ENCODE measurements at regions not wholly inside any gene's neighbourhood (a gene's known extent, or its start where the extent isn't known, plus 50 kb on each side); places are given as distances from the start of the nearest gene placed in this dataset.

GRCh38 chr12:77687321-77687720, 143.4 kb upstream of the NAV3 start:
- intact Hi-C loops (cut with micrococcal nuclease; ENCODE audit: unreplicated experiment) = loop anchor here (2.0 to 10.0 kb wide), 3 partner anchors 213 to 361 kb away; no protein-coding TSS in a partner anchor
- CTCF ChIA-PET = interaction anchor here (1.0 kb wide), 1 partner anchor 535 kb away, joined by 3 read pairs; no protein-coding TSS in a partner anchor
- no TSS peak for BruUV-seq (replicated peaks)

DNA sequence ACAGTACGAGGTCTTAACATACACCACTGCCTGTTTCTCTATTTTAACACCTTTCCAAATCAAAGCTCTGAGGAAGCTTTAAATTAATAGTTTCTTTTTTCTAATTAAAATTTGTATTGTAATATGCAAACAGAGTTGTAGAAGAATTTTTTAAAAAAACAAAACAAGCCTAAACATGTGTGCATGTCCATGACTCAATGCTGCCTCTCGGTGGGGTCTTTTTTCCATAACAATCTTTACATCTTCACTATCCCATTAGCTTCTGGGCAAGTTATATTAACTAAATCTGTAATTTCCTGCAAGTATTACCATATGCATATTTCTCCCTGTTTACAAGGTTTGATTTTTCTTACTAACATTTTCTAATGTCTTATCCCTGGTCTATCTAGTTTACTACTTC, 143.9 kb upstream of the NAV3 start:
- intact Hi-C loops (cut with micrococcal nuclease; ENCODE audit: unreplicated experiment) = loop anchor here (2.0 to 10.0 kb wide), 3 partner anchors 212 to 360 kb away; no protein-coding TSS in a partner anchor
- Mint-ChIP-seq H3K27ac (ENCODE audit: unreplicated experiment) (no peak overlapping the region), H3K27me3 (ENCODE audit: unreplicated experiment) (no peaks in the 10 kb centered on the region), H3K4me1 (ENCODE audit: low read depth, unreplicated experiment) (no peaks in the 10 kb centered on the region), H3K9me3 (ENCODE audit: low read depth, unreplicated experiment) (no peaks in the 10 kb centered on the region), H3K36me3 (ENCODE audit: insufficient read depth, unreplicated experiment) (no peaks in the 10 kb centered on the region), H3K4me3 (ENCODE audit: low read depth, unreplicated experiment) (no peak overlapping the region)
- TF ChIP-seq CTCF (IDR thresholded peaks at IDR 0.05; ENCODE audit: unreplicated experiment) = no peak
- DNase-seq = no peak
- CTCF ChIA-PET = interaction anchor here (1.0 kb wide), 1 partner anchor 534 kb away, joined by 3 read pairs; no protein-coding TSS in a partner anchor
- no TSS peak for BruUV-seq (replicated peaks)

More at GRCh38 chr12:77687321-77687720, 143.4 kb upstream of the NAV3 start:
- no peak for DNase-seq
- Mint-ChIP-seq H3K4me1 (ENCODE audit: low read depth, unreplicated experiment) (no peaks in the 10 kb centered on the region), H3K27ac (ENCODE audit: unreplicated experiment) (no peak overlapping the region), H3K36me3 (ENCODE audit: insufficient read depth, unreplicated experiment) (no peaks in the 10 kb centered on the region), H3K4me3 (ENCODE audit: low read depth, unreplicated experiment) (no peak overlapping the region), H3K9me3 (ENCODE audit: low read depth, unreplicated experiment) (no peaks in the 10 kb centered on the region), H3K27me3 (ENCODE audit: unreplicated experiment) (no peaks in the 10 kb centered on the region)
- TF ChIP-seq CTCF (IDR thresholded peaks at IDR 0.05; ENCODE audit: unreplicated experiment) = no peak

GRCh38 chr12:77685901-77686300, 144.8 kb upstream of the NAV3 start:
- H3K9me3 Mint-ChIP-seq (ENCODE audit: low read depth, unreplicated experiment) = no peaks in the 10 kb centered on the region
- no peak overlapping the region for H3K4me3 Mint-ChIP-seq (ENCODE audit: low read depth, unreplicated experiment)
- no peak for TF ChIP-seq CTCF (IDR thresholded peaks at IDR 0.05; ENCODE audit: unreplicated experiment)
- intact Hi-C loops (cut with micrococcal nuclease; ENCODE audit: unreplicated experiment) = loop anchor here (1.0 to 10.0 kb wide), 6 partner anchors 146 to 637 kb away; no protein-coding TSS in a partner anchor
- CTCF ChIA-PET = interaction anchor here (0.6 to 1.5 kb wide), 2 partner anchors 458 to 533 kb away, joined by 3 to 13 read pairs; no protein-coding TSS in a partner anchor
- H3K27ac Mint-ChIP-seq (ENCODE audit: unreplicated experiment) = no peak overlapping the region
- no TSS peak for BruUV-seq (replicated peaks)
- DNase-seq = no peak
- no peaks in the 10 kb centered on the region for H3K27me3 Mint-ChIP-seq (ENCODE audit: unreplicated experiment)
- H3K36me3 Mint-ChIP-seq (ENCODE audit: insufficient read depth, unreplicated experiment) = no peaks in the 10 kb centered on the region
- H3K4me1 Mint-ChIP-seq (ENCODE audit: low read depth, unreplicated experiment) = no peaks in the 10 kb centered on the region

DNA sequence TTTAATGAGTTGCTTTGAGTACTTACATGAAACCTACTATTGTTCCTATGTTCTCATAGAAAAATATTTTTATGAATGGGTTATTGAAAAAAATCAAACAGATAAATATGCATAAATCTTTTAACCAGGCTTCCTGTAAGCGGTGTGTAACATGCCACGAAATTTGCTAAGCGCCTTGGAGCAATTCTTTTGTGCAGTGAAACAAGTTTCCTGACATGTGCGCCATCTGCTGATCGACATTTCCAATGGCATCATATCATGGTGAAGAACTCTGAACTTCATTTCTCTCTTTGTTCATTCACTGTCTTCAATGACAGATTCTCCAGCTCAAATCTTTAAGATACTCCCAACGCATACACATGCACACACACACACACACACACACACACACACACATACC, 145.6 kb upstream of the NAV3 start:
- peak; percentile 45 for TF ChIP-seq CTCF (IDR thresholded peaks at IDR 0.05; ENCODE audit: unreplicated experiment)
- H3K36me3 Mint-ChIP-seq (ENCODE audit: insufficient read depth, unreplicated experiment) = no peaks in the 10 kb centered on the region
- CTCF ChIA-PET = interaction anchor here (1.5 kb wide), 1 partner anchor 532 kb away, joined by 13 read pairs; no protein-coding TSS in a partner anchor
- no peak overlapping the region for H3K27ac Mint-ChIP-seq (ENCODE audit: unreplicated experiment)
- H3K9me3 Mint-ChIP-seq (ENCODE audit: low read depth, unreplicated experiment) = no peaks in the 10 kb centered on the region
- H3K4me1 Mint-ChIP-seq (ENCODE audit: low read depth, unreplicated experiment) = no peaks in the 10 kb centered on the region
- H3K27me3 Mint-ChIP-seq (ENCODE audit: unreplicated experiment) = no peaks in the 10 kb centered on the region
- no peak overlapping the region for H3K4me3 Mint-ChIP-seq (ENCODE audit: low read depth, unreplicated experiment)
- DNase-seq = peak; percentile 66
- intact Hi-C loops (cut with micrococcal nuclease; ENCODE audit: unreplicated experiment) = loop anchor here (1.0 to 10.0 kb wide), 5 partner anchors 145 to 636 kb away; no protein-coding TSS in a partner anchor
- no TSS peak for BruUV-seq (replicated peaks)
